Fibroblast of villous mesenchyme (primary cell): ENCODE measurements at regions not wholly inside any gene's neighbourhood (a gene's known extent, or its start where the extent isn't known, plus 50 kb on each side); places are given as distances from the start of the nearest gene placed in this dataset.

Source experiments
- DNase-seq: peaks from one replicate; pipeline ENCODE4 v3.0.0-alpha.2; 2010; ENCODE audit warnings: low read depth
- H3K4me3 ChIP-seq: 2 replicates; pipeline ENCODE4 v1.5.1; 2011; ENCODE audit warnings: low read depth, mild to moderate bottlenecking, low read length
- TF ChIP-seq, protein P1 (sequence below): IDR thresholded peaks from 2 replicates; pipeline ENCODE4 v1.5.1; 2012; ENCODE audit warnings: low read depth, mild to moderate bottlenecking, low read length; ENCODE audit not compliant: insufficient read depth

DNA sequence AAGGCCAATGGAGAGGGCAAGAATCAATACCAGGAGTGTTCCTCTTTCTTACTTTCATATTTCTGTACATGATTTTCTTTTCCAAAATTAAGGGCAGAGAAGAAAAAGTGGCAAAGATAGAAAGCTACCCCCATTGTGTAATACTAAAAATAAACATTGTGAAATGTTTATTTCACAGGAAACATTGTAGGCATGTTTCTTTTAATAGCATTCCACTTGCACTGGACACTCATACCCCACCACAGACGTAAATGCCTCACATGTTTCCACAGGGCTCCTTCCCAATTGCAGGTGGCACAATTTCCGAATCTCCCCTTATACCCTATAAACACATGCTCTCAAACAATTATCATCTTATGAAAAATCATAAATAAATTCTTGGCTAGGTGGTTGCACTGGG, 645.1 kb upstream of the SETBP1 start:
- TF ChIP-seq, protein P1, sequence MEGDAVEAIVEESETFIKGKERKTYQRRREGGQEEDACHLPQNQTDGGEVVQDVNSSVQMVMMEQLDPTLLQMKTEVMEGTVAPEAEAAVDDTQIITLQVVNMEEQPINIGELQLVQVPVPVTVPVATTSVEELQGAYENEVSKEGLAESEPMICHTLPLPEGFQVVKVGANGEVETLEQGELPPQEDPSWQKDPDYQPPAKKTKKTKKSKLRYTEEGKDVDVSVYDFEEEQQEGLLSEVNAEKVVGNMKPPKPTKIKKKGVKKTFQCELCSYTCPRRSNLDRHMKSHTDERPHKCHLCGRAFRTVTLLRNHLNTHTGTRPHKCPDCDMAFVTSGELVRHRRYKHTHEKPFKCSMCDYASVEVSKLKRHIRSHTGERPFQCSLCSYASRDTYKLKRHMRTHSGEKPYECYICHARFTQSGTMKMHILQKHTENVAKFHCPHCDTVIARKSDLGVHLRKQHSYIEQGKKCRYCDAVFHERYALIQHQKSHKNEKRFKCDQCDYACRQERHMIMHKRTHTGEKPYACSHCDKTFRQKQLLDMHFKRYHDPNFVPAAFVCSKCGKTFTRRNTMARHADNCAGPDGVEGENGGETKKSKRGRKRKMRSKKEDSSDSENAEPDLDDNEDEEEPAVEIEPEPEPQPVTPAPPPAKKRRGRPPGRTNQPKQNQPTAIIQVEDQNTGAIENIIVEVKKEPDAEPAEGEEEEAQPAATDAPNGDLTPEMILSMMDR, result no peak
- DNase-seq, result peak; percentile 63
- no peak overlapping the region for H3K4me3 ChIP-seq

DNA sequence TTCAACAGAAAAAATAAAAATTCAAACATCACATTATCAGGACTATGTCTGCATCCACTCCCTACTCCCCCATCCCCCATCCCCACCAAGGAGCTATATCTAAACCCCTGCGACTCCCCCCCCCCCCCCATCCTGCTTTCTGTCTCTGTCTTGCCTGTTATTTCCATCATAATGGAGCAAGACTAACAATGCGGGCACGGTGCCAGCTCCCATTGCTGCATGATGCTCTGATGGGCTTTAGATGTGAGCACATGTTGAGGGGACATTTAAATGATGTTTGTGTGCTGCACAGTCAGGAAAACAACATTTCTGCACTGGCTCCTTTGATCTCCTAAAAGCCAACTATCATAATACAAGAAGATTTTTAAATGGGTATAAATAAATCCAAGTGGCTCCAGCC, 644.2 kb upstream of the SETBP1 start:
- no peak for DNase-seq
- no peak overlapping the region for H3K4me3 ChIP-seq
- TF ChIP-seq, protein P1, result no peak

DNA sequence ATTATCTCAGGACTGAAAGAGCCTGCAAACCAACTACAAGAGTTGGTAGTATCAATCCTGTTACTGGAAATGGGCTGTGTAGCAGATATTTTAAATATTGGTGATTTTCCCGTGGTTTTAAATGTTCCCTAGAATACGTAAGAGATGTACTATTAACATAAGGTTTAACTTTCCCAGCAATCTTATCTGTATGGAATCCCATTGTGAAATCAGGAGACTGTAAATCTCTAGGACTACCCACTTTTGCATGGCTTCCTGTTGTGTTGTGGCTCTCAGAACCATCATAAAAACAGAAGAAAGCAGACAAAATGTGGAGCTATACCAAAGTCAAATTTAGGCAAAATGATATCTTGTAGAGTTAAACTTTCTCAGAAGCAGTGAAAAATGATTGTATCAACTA, 641.5 kb upstream of the SETBP1 start:
- H3K4me3 ChIP-seq, result no peak overlapping the region
- TF ChIP-seq, protein P1, result no peak
- peak; percentile 74 for DNase-seq

DNA sequence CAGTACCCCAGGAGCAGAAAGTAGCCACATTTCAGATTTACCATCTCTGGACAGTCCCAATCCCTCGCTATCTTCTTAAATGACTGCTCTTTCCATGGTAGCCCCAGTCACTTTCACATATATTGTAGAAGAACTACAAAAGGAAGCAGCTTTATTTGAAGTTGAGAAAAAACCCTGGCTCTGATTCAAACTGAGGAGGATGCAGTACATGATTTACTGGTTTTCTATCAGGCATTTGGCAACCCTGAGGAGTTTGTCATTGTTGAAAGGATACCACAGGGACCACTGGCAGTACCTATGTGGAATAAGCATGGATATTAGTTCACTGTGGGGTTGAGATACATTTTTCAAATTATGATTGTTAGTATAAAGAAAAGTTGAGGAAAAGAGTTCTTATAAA, 640.9 kb upstream of the SETBP1 start:
- peak; percentile 19 for DNase-seq
- TF ChIP-seq, protein P1, result no peak
- H3K4me3 ChIP-seq, result no peak overlapping the region

DNA sequence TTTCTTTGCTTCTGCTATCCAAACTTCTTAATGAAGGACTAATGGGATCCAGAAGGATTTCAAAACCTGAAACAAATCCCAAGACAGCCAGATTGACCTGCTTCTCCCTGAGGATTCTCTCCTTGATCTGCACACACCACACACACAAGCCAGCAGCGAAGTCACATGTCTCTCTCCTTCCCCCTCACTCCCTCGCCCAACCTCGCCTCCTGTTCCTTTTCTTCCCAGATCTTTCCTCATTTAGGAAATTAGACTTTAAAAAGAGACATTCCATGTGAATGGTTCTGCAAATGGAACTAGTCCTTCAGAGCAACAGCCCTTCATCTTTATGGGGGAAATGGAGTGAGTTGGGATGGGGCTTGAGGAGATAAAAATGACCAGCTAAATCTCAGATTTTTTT, 639.1 kb upstream of the SETBP1 start:
- TF ChIP-seq, protein P1, result no peak
- no peak for DNase-seq
- H3K4me3 ChIP-seq, result no peak overlapping the region

DNA sequence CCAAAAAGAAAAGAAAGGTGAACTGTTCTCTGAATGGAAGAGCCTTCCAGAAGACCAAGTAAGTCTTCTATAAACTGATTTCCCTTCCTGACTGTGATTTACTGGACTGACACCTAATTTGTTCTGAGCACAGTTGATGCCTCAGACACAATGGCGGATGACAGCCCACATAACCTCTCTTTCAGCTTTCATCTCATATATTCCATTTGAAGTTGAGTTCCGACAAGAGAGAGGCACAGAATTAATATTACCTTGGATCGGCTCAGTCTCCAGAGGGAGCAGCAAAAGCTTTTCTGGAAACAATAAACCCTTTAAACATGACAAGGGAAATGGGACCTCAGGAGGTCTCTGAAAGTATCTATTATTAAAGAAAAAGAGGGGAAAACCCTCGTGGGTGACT, 638.7 kb upstream of the SETBP1 start:
- no peak for DNase-seq
- no peak overlapping the region for H3K4me3 ChIP-seq
- TF ChIP-seq, protein P1, result no peak

DNA sequence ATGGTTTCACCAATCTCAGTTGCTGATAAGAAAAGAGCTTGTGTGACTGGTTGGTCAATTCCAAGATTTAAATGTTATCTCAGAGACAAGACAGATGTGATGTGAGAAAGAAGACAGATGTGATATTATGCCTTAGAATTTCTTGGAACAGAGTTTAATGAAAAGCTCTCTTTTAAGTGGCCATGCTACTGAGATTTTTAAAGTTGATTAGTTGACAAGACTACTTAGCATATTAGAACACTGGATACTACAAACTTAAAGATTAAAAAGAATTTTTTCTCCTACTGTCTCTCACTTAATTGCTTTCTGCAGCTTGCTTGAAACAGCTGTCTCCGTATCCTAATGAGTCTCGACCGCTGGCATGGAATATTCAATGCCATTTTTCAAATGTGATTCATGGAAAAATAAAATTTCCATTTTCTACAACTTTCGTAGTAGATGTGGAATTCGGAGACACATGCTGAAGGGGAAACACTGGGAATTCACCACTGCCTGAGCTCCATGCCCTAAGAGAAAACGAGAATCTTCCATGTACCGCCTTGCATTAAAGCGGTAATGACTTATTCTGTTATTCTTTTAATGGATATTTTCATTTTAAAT, 634.2 kb upstream of the SETBP1 start:
- no peak for DNase-seq
- TF ChIP-seq, protein P1, result no peak
- no peak overlapping the region for H3K4me3 ChIP-seq
